SK-N-SH (cell line): ENCODE measurements at regions not wholly inside any gene's neighbourhood (a gene's known extent, or its start where the extent isn't known, plus 50 kb on each side); places are given as distances from the start of the nearest gene placed in this dataset.

Experiments
- MAX ChIP-seq: IDR thresholded peaks from 2 replicates; pipeline ENCODE4 v1.4.0; 2012; ENCODE audit warnings: low read depth
- POLR2AphosphoS5 ChIP-seq: IDR thresholded peaks from 2 replicates; pipeline ENCODE4 v1.6.1; 2012; ENCODE audit warnings: low read depth, low read length
- SMC3 ChIP-seq: IDR thresholded peaks from 2 replicates; pipeline ENCODE4 v1.6.1; 2012; ENCODE audit warnings: low read depth, low read length, improper control_type of control experiment

- TF ChIP-seq SMC3 (no peak), POLR2AphosphoS5 (no peak), MAX (no peak)
Observed at GRCh38 chr16:51907680-51908079, 639.3 kb downstream of the TOX3 start.
